ENCODE measurements at regions not wholly inside any gene's neighbourhood (a gene's known extent, or its start where the extent isn't known, plus 50 kb on each side); places are given as distances from the start of the nearest gene placed in this dataset.

GRCh38 chr6:54058236-54058635 is 53.0 kb upstream of the MLIP start:
- DNase-seq (ENCODE audit: low read depth), result no peak

DNA sequence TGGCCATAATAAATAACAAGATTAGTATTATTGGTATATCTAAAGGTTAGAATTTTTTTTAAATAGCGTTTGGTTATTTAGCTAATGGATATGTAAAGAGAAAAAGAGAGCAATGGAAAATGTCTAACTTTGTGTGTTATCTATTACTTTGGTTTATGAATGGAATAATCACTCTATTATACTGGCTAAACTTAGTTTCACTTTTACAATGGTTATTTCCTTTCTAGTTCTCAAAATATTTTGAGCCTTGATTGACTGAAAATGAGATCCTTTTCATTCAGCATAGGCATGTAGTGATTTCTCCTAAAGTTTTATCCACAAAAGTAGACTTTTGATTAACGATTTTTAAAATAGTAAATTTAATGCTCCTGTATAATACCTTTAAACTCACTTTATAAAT is 51.6 kb upstream of the MLIP start:
- DNase-seq (ENCODE audit: low read depth), result no peak

DNA sequence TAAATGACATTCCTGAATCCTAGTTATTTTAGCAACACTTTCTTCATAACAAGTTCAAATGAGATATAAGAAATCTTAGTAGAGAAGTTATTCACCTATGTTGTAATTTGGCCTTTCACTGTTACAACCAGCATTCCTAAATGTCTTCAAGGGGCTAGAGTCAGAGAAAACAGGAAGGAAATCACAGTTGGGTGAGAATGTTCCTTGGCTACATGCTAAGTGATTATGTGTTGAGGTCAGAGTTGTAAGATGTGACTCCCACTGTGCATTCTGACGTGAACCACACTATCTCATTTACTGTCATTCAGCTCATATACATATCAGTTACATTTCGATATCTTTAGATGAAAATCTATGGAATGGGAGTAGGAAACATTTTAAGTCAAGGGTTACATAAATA is 51.0 kb upstream of the MLIP start:
- no peak for DNase-seq (ENCODE audit: low read depth)
